T47D (cell line): ENCODE measurements at regions not wholly inside any gene's neighbourhood (a gene's known extent, or its start where the extent isn't known, plus 50 kb on each side); places are given as distances from the start of the nearest gene placed in this dataset.
A peak's percentile ranks its signal among the peaks of the same experiment; 100 is the strongest.

Experiments
- DNase-seq, 2 experiments: peaks; one replicate each; pipeline versions ENCODE4 v3.0.0 to v3.0.0-alpha.2; 2011 to 2012; ENCODE audit warnings: low read depth in 1 of 2, low spot score in 1 of 2
- JUND ChIP-seq: IDR thresholded peaks from 2 replicates; pipeline ENCODE4 v1.6.1; 2012; ENCODE audit warnings: low read depth
- in situ Hi-C: cut with HindIII; loops from 2 replicates; pipeline ENCODE4 v1.10.0; 2016; ENCODE audit warnings: low sequenced_read_pairs, low pct_unique_long_range_greater_than_20kb

DNA sequence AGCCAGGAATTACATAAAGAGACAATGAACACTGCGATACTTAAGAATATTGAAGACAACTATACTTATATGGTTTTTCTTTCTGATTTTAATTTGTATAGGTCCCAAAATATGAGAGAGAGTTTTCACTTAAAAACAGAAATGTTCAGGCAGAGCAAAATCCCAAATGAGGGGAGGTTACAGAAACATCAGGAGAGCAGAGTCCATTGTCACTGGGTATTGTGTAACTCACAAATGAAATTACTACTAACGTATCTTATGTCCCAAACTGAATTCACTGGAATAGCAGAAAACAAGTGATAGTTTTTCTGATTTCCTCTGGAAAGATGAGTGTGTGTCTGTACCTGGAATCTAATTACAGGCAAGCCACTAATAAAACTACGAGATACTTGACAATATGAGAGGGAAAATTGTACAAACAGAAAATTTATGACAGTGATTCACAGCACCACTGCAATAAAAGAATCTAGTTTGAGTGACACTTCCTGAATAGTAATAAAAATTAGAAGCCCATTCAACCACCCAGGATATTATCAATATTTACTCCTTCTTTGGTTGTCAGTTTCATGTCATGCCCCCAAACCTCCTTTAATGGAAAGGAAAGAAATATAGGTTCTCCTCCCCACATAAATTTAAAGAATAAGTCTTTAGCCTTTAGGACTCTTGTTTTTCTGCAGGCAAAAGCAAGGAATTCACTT lies 522.6 kb downstream of the ADGRL2 start:
- no peak for TF ChIP-seq JUND
- no peak for DNase-seq
- in situ Hi-C loops: no loop called here

DNA sequence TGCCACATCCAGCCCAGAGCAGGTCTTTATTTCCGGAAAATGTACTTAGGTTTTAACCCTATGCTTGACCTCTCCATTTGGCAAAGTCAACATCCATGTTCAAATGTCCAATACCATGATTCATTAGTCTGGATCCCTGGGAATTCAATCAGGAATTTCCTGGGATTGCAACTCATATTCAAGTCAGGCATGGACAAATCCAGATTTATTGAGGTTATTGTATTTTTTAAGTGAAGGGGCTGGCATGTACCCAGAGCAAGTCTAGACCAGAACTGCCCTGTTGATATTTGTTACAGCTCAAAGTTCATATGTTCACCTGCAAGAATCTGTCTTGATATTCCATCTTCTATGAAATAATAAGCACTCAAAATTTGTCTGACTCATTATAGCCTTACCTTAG lies 521.1 kb downstream of the ADGRL2 start:
- no peak for TF ChIP-seq JUND
- in situ Hi-C loops: no loop called here
- DNase-seq: no peak

DNA sequence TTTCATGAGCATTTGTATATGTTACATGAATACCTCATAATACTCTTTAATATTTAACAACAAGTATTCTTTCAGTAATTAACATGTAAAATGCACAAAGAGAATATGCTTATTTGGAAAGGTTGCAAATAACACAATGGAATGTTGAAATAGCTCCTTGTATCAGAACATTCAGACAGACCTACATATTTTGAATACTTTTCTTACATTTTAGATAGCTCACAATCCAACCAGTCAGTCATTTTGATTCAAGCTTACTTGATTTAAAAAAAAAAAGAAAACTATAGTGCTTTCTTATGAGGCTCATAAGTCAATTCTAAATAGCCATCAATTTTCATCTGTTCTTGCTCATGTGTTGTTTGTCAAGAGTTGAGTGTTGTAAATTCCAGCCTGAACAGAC lies 518.8 kb downstream of the ADGRL2 start:
- in situ Hi-C loops: no loop called here
- no peak for TF ChIP-seq JUND
- no peak for DNase-seq

- no peak for TF ChIP-seq JUND
- in situ Hi-C loops: no loop called here
- no peak for DNase-seq
Measured at GRCh38 chr1:82318921-82319320, 518.2 kb downstream of the ADGRL2 start.

- no peak for DNase-seq
- in situ Hi-C loops: no loop called here
- no peak for TF ChIP-seq JUND
Measured at GRCh38 chr1:82318265-82318664, 517.5 kb downstream of the ADGRL2 start.

- DNase-seq: no peak
- in situ Hi-C loops: no loop called here
- TF ChIP-seq JUND: no peak
Measured at GRCh38 chr1:82317671-82318070, 516.9 kb downstream of the ADGRL2 start.

DNA sequence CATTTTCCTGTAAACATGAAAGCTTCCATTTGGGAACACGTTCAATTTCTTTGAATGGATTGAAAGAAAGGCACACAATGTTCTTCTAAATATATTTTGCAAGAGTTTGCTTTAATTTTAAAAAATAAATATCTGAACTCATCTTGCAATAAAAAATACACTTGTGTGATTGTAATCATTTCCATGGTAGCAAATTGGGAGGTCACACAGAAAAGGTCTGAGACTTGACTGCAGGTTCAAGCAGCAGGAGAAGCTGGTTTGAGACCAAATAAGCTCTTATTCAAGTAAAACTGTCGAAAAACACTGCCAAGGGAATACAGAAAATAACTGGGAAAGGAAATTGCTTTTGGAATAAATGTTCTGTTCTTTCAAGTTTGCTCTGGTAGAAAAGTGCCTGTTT lies 498.9 kb downstream of the ADGRL2 start:
- DNase-seq: no peak
- no peak for TF ChIP-seq JUND
- in situ Hi-C loops: no loop called here

DNA sequence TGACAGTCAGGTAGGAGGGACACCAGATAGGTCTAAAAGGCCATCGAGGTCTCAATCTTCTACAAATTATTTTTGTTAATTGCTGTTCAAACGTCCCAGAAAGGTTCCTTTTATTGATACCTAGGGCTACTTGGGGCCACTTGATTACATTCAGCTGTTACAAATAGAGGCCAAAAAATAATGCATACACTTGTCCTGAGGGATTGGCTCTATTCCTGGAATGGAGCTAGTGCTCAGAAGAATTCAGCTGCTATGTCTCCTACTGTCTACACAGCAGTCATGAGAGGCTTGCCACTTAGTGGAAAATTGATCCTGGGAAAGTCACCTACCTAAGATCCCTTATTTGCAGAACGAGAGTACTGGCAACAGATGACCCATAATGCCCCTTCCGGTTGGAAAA lies 498.3 kb downstream of the ADGRL2 start:
- TF ChIP-seq JUND: no peak
- in situ Hi-C loops: no loop called here
- DNase-seq: no peak

DNA sequence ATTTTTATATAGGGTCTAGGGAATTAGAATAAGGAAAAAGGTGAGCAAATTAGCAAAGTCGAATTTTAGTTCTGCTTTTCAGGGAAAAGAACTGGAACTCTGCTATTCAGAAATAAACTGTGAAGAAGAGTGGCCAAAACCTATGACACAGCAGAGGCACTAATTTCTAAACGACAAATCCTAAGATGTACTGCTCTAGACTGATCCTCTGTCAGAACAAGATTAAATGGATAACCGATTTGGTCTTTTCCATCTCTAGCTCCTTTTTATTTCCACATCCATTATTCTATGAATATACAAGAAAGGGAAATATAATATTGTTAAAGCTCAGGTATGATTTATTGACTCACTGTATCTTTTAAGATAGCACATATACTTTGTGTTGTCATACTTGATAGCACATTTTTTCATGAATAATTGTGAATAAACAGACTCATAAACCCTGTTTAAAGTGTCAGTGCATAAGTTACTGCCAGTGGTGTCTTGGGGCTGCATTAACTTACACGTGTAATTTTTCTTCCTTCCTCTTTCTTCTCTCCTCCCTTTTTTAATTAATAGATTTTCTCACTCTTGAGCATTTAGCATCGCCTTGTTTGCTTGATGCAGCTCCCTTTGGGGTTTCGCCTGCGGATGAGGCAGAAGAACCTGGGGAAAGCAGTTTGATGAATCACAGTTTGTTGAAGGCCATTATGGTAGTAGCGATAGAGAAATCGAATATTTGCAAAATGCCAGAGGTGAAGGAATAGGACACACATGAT lies 496.6 kb downstream of the ADGRL2 start:
- no peak for DNase-seq
- in situ Hi-C loops: no loop called here
- TF ChIP-seq JUND: no peak

DNA sequence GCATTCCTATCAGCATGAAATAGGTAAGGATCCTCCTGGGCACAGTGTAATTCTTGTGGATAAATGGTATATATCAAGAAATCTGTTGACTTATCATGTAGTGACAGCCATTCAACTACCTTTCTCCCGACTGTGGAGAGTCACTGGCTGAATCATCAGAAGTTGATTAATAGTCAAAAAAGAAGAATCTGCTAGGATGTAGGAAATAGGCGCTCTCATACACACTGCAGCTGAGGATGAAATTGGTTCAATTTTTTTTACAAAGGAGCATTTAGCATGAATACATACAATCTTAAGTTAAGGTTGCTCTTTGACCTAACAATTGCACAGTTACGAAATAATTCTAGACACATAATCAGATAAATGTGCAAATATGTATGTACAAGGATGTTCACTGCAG lies 486.8 kb downstream of the ADGRL2 start:
- no peak for DNase-seq
- TF ChIP-seq JUND: no peak
- in situ Hi-C loops: no loop called here

- in situ Hi-C loops: no loop called here
- no peak for TF ChIP-seq JUND
- DNase-seq: no peak
Measured at GRCh38 chr1:82284213-82284612, 483.5 kb downstream of the ADGRL2 start.

GRCh38 chr1:82279241-82279640 lies 478.5 kb downstream of the ADGRL2 start:
- in situ Hi-C loops: no loop called here
- no peak for DNase-seq
- TF ChIP-seq JUND: no peak

DNA sequence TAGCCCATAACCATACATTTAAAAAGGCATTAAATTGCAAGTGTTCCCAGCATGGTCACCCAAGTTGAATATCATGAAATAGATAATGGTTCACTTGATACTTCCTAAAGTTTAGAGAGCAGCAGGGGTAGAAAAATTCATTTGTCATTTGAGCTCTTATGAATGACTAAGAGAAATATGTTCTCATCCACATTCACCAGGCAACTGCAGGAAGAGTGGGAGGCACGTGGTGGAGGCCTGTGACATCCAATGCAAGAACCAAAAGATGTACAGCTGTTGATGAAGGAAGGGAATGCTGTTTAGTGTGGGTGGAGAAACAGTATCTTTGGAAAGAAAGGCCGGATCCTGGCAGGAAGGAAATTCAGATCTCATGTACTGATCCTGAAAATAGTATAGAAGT lies 473.1 kb downstream of the ADGRL2 start:
- in situ Hi-C loops: no loop called here
- no peak for DNase-seq
- TF ChIP-seq JUND: no peak

GRCh38 chr1:82269431-82269830 lies 468.7 kb downstream of the ADGRL2 start:
- TF ChIP-seq JUND: peak; percentile 32; the same call in 1 of the 2 replicates
- peak in 1 of 2 experiments; percentile 50 for DNase-seq
- in situ Hi-C loops: no loop called here
